Panc1 (cell line): ENCODE measurements at regions not wholly inside any gene's neighbourhood (a gene's known extent, or its start where the extent isn't known, plus 50 kb on each side); places are given as distances from the start of the nearest gene placed in this dataset.
"Not testable (repeated sequence)": the region's sequence is repeated elsewhere in the genome, so short reads cannot be mapped to it uniquely, and the experiment has no call there.

Experiments
- POLR2AphosphoS5 ChIP-seq: IDR thresholded peaks from 2 replicates; pipeline ENCODE4 v1.6.1; 2012; ENCODE audit warnings: mild to moderate bottlenecking, low read depth, low read length, moderate library complexity
- TF ChIP-seq, protein P1 (sequence below): fragments of 450-650 bp; IDR thresholded peaks from 2 replicates; pipeline ENCODE4 v1.5.1; 2017; ENCODE audit warnings: mild to moderate bottlenecking

DNA sequence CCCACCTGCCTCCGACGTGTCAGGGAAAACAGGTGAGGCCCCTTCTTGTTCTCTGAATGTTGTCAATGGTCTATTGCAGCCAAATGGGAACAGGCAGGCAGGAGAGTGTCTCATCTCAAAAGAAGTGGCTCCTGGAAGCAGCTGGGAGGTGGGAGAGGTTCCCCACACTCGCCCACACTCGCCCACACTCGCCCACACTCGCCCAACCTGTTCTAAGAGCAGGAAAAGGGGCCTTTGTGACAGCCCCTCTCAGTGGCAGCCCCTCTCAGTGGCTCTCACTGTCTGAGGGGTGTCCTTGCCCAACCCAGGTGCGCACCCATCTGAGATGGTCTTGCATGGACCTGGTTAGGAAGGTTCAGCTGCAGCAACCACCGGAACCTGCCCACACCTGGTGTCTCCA is 162.2 kb downstream of the LMLN start:
- TF ChIP-seq, protein P1, sequence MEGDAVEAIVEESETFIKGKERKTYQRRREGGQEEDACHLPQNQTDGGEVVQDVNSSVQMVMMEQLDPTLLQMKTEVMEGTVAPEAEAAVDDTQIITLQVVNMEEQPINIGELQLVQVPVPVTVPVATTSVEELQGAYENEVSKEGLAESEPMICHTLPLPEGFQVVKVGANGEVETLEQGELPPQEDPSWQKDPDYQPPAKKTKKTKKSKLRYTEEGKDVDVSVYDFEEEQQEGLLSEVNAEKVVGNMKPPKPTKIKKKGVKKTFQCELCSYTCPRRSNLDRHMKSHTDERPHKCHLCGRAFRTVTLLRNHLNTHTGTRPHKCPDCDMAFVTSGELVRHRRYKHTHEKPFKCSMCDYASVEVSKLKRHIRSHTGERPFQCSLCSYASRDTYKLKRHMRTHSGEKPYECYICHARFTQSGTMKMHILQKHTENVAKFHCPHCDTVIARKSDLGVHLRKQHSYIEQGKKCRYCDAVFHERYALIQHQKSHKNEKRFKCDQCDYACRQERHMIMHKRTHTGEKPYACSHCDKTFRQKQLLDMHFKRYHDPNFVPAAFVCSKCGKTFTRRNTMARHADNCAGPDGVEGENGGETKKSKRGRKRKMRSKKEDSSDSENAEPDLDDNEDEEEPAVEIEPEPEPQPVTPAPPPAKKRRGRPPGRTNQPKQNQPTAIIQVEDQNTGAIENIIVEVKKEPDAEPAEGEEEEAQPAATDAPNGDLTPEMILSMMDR: not testable (repeated sequence)
- TF ChIP-seq POLR2AphosphoS5: not testable (repeated sequence)
